ENCODE measurements at regions not wholly inside any gene's neighbourhood (a gene's known extent, or its start where the extent isn't known, plus 50 kb on each side); places are given as distances from the start of the nearest gene placed in this dataset.

DNA sequence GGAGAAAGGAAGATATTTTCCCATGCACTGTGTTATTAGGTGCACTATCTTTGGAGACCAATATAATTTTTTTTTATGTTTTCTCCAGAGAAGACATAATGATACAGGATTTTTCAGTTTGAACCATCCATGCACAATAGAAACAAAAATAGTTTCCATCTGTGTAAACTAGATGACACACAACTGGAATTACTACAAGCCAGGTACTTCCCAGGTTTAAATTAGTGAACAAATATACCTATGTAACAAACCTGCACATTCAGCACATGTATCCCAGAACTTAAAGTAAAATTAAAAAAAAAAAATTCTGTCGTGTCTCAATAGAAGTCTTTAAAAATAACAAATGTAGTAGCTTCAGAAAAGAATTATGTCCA is 1616.8 kb upstream of the ACVR2A start:
- no peaks in the 10 kb centered on the region for H3K9me3 ChIP-seq (ENCODE audit: control insufficient read depth, insufficient read depth, low read depth, low read length)
- H3K4me3 ChIP-seq (ENCODE audit: low read depth, low read length): no peak overlapping the region
- TF ChIP-seq ZNF449 (tag by site-specific recombination; IDR thresholded peaks at IDR 0.05): no peak
- TF ChIP-seq ZNF501 (tag by site-specific recombination; IDR thresholded peaks at IDR 0.05): no peak
- TF ChIP-seq ZNF600 (tag by site-specific recombination; IDR thresholded peaks at IDR 0.05): no peak
- TF ChIP-seq GLI4 (tag by site-specific recombination; IDR thresholded peaks at IDR 0.05): no peak
- no peak for TF ChIP-seq ZNF654 (tag by site-specific recombination; IDR thresholded peaks at IDR 0.05; ENCODE audit: low read depth)
- ChIA-PET CTCF (interaction anchor here (0.7 kb wide), 1 partner anchor 1695 kb away, joined by 4 read pairs; no protein-coding TSS in a partner anchor), POLR2A (no interaction called here)
- no peaks in the 10 kb centered on the region for H3K36me3 ChIP-seq (ENCODE audit: control insufficient read depth in 2 of 2, insufficient read depth in 1 of 2, low read length in 2 of 2)
- H3K27ac ChIP-seq (ENCODE audit: extremely low read depth, low read depth, low read length): no peak overlapping the region
- H3K4me1 ChIP-seq (ENCODE audit: control insufficient read depth, insufficient read depth, low read length): no peaks in the 10 kb centered on the region

GRCh38 chr2:146227152-146228019 is 1617.4 kb upstream of the ACVR2A start:
- TF ChIP-seq MZF1 (tag by site-specific recombination; IDR thresholded peaks at IDR 0.05; ENCODE audit: borderline replicate concordance) (no peak), MEIS1 (CRISPR knock-in tag; IDR thresholded peaks at IDR 0.05; ENCODE audit: borderline replicate concordance) (no peak), SCRT1 (tag by site-specific recombination; IDR thresholded peaks at IDR 0.05; ENCODE audit: borderline replicate concordance) (no peak), ZNF404 (tag by site-specific recombination; IDR thresholded peaks at IDR 0.05) (no peak), ZFHX2 (tag by site-specific recombination; conservative IDR thresholded peaks at IDR 0.05) (no peak), ZNF521 (tag by site-specific recombination; IDR thresholded peaks at IDR 0.05) (no peak), ZNF48 (tag by site-specific recombination; IDR thresholded peaks at IDR 0.05) (no peak), ZNF423 (tag by site-specific recombination; IDR thresholded peaks at IDR 0.05) (no peak), ZNF280C (tag by site-specific recombination; IDR thresholded peaks at IDR 0.05) (no peak), ZNF670 (tag by site-specific recombination; IDR thresholded peaks at IDR 0.05; ENCODE audit: low read depth) (no peak), ZBTB48 (tag by site-specific recombination; IDR thresholded peaks at IDR 0.05) (no peak), ZSCAN18 (tag by site-specific recombination; IDR thresholded peaks at IDR 0.05) (no peak)
- TF ChIP-seq, protein P1, sequence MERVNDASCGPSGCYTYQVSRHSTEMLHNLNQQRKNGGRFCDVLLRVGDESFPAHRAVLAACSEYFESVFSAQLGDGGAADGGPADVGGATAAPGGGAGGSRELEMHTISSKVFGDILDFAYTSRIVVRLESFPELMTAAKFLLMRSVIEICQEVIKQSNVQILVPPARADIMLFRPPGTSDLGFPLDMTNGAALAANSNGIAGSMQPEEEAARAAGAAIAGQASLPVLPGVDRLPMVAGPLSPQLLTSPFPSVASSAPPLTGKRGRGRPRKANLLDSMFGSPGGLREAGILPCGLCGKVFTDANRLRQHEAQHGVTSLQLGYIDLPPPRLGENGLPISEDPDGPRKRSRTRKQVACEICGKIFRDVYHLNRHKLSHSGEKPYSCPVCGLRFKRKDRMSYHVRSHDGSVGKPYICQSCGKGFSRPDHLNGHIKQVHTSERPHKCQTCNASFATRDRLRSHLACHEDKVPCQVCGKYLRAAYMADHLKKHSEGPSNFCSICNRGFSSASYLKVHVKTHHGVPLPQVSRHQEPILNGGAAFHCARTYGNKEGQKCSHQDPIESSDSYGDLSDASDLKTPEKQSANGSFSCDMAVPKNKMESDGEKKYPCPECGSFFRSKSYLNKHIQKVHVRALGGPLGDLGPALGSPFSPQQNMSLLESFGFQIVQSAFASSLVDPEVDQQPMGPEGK (tag by site-specific recombination; IDR thresholded peaks at IDR 0.05): no peak
- CTCF ChIA-PET: no interaction called here
- no peak overlapping the region for H3K4me3 ChIP-seq (ENCODE audit: low read depth, low read length)
- POLR2A ChIA-PET: no interaction called here
- H3K4me1 ChIP-seq (ENCODE audit: control insufficient read depth, insufficient read depth, low read length): no peaks in the 10 kb centered on the region
- no peak overlapping the region for H3K27ac ChIP-seq (ENCODE audit: extremely low read depth, low read depth, low read length)
- H3K9me3 ChIP-seq (ENCODE audit: control insufficient read depth, insufficient read depth, low read depth, low read length): no peaks in the 10 kb centered on the region
- H3K36me3 ChIP-seq (ENCODE audit: control insufficient read depth in 2 of 2, insufficient read depth in 1 of 2, low read length in 2 of 2): no peaks in the 10 kb centered on the region

All from HEK293 (cell line).